Fibroblast of the aortic adventitia (primary cell): ENCODE measurements at regions not wholly inside any gene's neighbourhood (a gene's known extent, or its start where the extent isn't known, plus 50 kb on each side); places are given as distances from the start of the nearest gene placed in this dataset.

Experiments
- DNase-seq: peaks from one replicate; pipeline ENCODE4 v3.0.0-alpha.2; 2010; ENCODE audit warnings: low read depth
- H3K4me3 ChIP-seq: 2 replicates; pipeline ENCODE4 v1.5.1; 2011; ENCODE audit warnings: low read depth, mild to moderate bottlenecking, control low read depth, low read length, moderate library complexity
- CTCF ChIP-seq: IDR thresholded peaks from 2 replicates; pipeline ENCODE4 v1.5.1; 2011; ENCODE audit warnings: mild to moderate bottlenecking, low read length, control low read depth, inconsistent platforms; ENCODE audit not compliant: insufficient read depth

GRCh38 chr3:135364676-135365075 is 569.6 kb downstream of the EPHB1 start:
- DNase-seq, result no peak
- no peak for TF ChIP-seq CTCF
- H3K4me3 ChIP-seq, result no peak overlapping the region

- no peak overlapping the region for H3K4me3 ChIP-seq
- no peak for DNase-seq
- TF ChIP-seq CTCF, result no peak
Measured at GRCh38 chr3:135366816-135367215, 571.8 kb downstream of the EPHB1 start.

GRCh38 chr3:135368316-135368715 is 573.3 kb downstream of the EPHB1 start:
- no peak for TF ChIP-seq CTCF
- no peak overlapping the region for H3K4me3 ChIP-seq
- no peak for DNase-seq

GRCh38 chr3:135368781-135369180 is 573.7 kb downstream of the EPHB1 start:
- no peak for DNase-seq
- no peak overlapping the region for H3K4me3 ChIP-seq
- no peak for TF ChIP-seq CTCF

- no peak for TF ChIP-seq CTCF
- DNase-seq, result no peak
- no peak overlapping the region for H3K4me3 ChIP-seq
Measured at GRCh38 chr3:135374571-135374970, 579.5 kb downstream of the EPHB1 start.

GRCh38 chr3:135382188-135382587 is 583.3 kb upstream of the PPP2R3A start:
- H3K4me3 ChIP-seq, result no peak overlapping the region
- DNase-seq, result no peak
- TF ChIP-seq CTCF, result no peak

- no peak for DNase-seq
- no peak overlapping the region for H3K4me3 ChIP-seq
- no peak for TF ChIP-seq CTCF
Measured at GRCh38 chr3:135382621-135383020, 582.9 kb upstream of the PPP2R3A start.
